Chondrocyte (in vitro differentiated cells): ENCODE measurements at regions not wholly inside any gene's neighbourhood (a gene's known extent, or its start where the extent isn't known, plus 50 kb on each side); places are given as distances from the start of the nearest gene placed in this dataset.

Source experiments
- DNase-seq: peaks from one replicate; pipeline ENCODE4 v3.0.0; 2021; ENCODE audit warnings: mixed read lengths, low spot score
- H3K27ac Mint-ChIP-seq: one replicate; pipeline ENCODE4 v1.8.0; 2021; ENCODE audit warnings: mild to moderate bottlenecking, moderate library complexity, mixed read lengths; ENCODE audit not compliant: unreplicated experiment
- H3K27me3 Mint-ChIP-seq: 2 replicates; pipeline ENCODE4 v1.8.0; 2021; ENCODE audit warnings: low read depth, mixed read lengths
- H3K36me3 Mint-ChIP-seq: 2 replicates; pipeline ENCODE4 v1.8.0; 2021; ENCODE audit warnings: low read depth, mixed read lengths
- H3K4me1 Mint-ChIP-seq: 2 replicates; pipeline ENCODE4 v1.8.0; 2021; ENCODE audit warnings: low read depth, mild to moderate bottlenecking, mixed read lengths
- H3K4me3 Mint-ChIP-seq: one replicate; pipeline ENCODE4 v1.8.0; 2021; ENCODE audit warnings: mild to moderate bottlenecking, moderate library complexity, mixed read lengths; ENCODE audit not compliant: unreplicated experiment
- H3K9me3 Mint-ChIP-seq: 2 replicates; pipeline ENCODE4 v1.8.0; 2021; ENCODE audit warnings: low read depth, mixed read lengths
- CTCF ChIP-seq: fragments of 200-600 bp; sonication (generic); IDR thresholded peaks from 2 replicates; pipeline ENCODE4 v1.5.0; 2021; ENCODE audit warnings: antibody characterized with exemption, mild to moderate bottlenecking, moderate library complexity

GRCh38 chr6:21310568-21311140, 282.9 kb upstream of the SOX4 start:
- H3K27ac Mint-ChIP-seq, result no peak overlapping the region
- H3K36me3 Mint-ChIP-seq, result no peaks in the 10 kb centered on the region
- no peak overlapping the region for H3K4me3 Mint-ChIP-seq
- H3K9me3 Mint-ChIP-seq, result no peaks in the 10 kb centered on the region
- no peak for TF ChIP-seq CTCF
- peaks cover 3% of the 10 kb centered on the region for H3K27me3 Mint-ChIP-seq
- H3K4me1 Mint-ChIP-seq, result peaks cover 4% of the 10 kb centered on the region
- DNase-seq, result no peak

DNA sequence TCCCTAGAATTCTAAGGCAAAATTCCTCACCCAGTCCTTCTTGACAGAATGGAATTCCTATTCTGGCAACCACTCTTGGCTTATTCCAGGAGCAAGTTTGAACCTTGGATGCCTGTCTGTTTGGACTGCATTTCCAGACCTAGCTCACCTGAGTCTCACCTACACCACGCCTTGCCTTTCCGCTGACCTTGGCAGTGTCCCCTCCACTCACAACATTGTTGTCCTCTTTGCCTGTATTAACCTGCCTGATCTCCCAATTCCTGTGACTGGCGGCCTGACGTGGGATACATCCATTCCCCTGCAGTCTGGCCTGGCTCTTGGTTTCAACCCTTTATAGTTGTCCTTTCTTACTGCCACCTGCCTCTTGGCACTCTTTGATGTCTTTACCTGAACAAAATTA, 281.4 kb upstream of the SOX4 start:
- Mint-ChIP-seq H3K36me3 (no peaks in the 10 kb centered on the region), H3K4me1 (peaks cover 4% of the 10 kb centered on the region), H3K4me3 (no peak overlapping the region), H3K9me3 (no peaks in the 10 kb centered on the region), H3K27me3 (peaks cover 3% of the 10 kb centered on the region), H3K27ac (no peak overlapping the region)
- DNase-seq, result no peak
- no peak for TF ChIP-seq CTCF

GRCh38 chr6:21317642-21318041, 275.9 kb upstream of the SOX4 start:
- DNase-seq, result no peak
- no peak overlapping the region for H3K4me3 Mint-ChIP-seq
- H3K4me1 Mint-ChIP-seq, result no peaks in the 10 kb centered on the region
- H3K27me3 Mint-ChIP-seq, result no peaks in the 10 kb centered on the region
- no peak overlapping the region for H3K27ac Mint-ChIP-seq
- H3K36me3 Mint-ChIP-seq, result peaks cover 4% of the 10 kb centered on the region
- peaks cover 14% of the 10 kb centered on the region for H3K9me3 Mint-ChIP-seq
- no peak for TF ChIP-seq CTCF

DNA sequence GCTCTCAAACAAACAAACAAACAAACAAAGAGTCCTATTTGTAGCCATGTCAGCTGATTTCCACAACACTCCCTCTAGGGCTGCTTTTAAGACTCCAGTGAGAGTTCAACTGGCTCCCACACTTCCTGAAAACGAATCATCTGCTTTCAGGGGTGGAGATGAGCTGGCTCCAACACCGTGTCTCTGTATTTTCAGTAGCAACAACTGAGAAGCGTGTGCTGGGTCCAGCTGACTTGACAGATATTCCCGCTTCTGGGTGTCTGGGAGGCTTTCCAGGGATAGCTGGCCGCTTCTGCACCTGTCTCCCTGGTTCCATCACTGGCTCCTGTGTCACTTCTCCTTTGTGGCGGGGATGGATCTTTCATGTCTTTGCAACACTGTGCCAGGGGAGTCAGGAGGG, 272.5 kb upstream of the SOX4 start:
- H3K9me3 Mint-ChIP-seq, result peaks cover 14% of the 10 kb centered on the region
- TF ChIP-seq CTCF, result no peak
- H3K36me3 Mint-ChIP-seq, result peaks cover 4% of the 10 kb centered on the region
- H3K27ac Mint-ChIP-seq, result no peak overlapping the region
- H3K27me3 Mint-ChIP-seq, result no peaks in the 10 kb centered on the region
- H3K4me1 Mint-ChIP-seq, result no peaks in the 10 kb centered on the region
- DNase-seq, result no peak
- H3K4me3 Mint-ChIP-seq, result no peak overlapping the region

DNA sequence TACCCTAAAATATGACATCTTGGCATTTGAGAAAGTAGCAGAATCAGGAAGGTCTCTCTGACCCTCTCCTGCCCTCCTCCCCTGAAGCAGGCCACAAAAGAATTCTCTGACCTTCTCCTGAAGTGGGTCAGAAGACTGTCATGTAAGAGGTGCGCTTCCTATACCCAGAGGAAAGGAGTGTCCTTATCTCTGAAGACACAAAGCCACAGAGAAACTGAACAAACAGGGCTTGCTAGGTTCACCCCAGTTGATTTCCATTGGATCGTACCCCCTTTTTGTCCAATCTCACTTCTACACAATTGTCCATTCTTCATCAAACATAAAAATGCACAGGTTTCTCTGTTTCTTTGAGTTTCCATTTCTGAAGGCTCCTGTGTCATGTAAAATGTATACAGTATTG, 272.0 kb upstream of the SOX4 start:
- Mint-ChIP-seq H3K27me3 (no peaks in the 10 kb centered on the region), H3K36me3 (peaks cover 4% of the 10 kb centered on the region), H3K9me3 (peaks cover 14% of the 10 kb centered on the region), H3K4me3 (no peak overlapping the region), H3K27ac (no peak overlapping the region), H3K4me1 (no peaks in the 10 kb centered on the region)
- TF ChIP-seq CTCF, result no peak
- no peak for DNase-seq
